Upper lobe of left lung (tissue), 6 donors: ENCODE measurements at regions not wholly inside any gene's neighbourhood (a gene's known extent, or its start where the extent isn't known, plus 50 kb on each side); places are given as distances from the start of the nearest gene placed in this dataset.

Experiments
- ATAC-seq, 2 donors: fragments of 200-7000 bp; cut with Tn5 transposase; one replicate each; pipeline ENCODE4 v1.9.1; 2022; ENCODE audit warnings: mild to moderate bottlenecking in 2 of 2, moderate library complexity in 2 of 2; ENCODE audit not compliant: low FRiP score in 2 of 2
- DNase-seq, 2 donors: peaks; one replicate each; pipeline ENCODE4 v3.0.0-alpha.2; 2019 to 2020
- H3K27ac ChIP-seq, 4 donors: fragments of 200-600 bp; sonication (generic); one replicate each; pipeline ENCODE4 v1.5.1; 2016 to 2019
- H3K27me3 ChIP-seq, 4 donors: fragments of 200-600 bp; sonication (generic); one replicate each; pipeline ENCODE4 v1.5.1; 2017 to 2019
- H3K36me3 ChIP-seq, 4 donors: fragments of 200-600 bp; sonication (generic); one replicate each; pipeline ENCODE4 v1.5.1; 2016 to 2019
- H3K4me1 ChIP-seq, 4 donors: fragments of 200-600 bp; sonication (generic); one replicate each; pipeline ENCODE4 v1.5.1; 2018 to 2019
- H3K4me3 ChIP-seq, 4 donors: fragments of 200-600 bp; sonication (generic); one replicate each; pipeline ENCODE4 v1.5.1; 2017 to 2019; ENCODE audit warnings: mild to moderate bottlenecking in 2 of 4, moderate library complexity in 1 of 4
- H3K9me3 ChIP-seq, 4 donors: fragments of 200-600 bp; sonication (generic); one replicate each; pipeline ENCODE4 v1.5.1; 2018 to 2019
- CTCF ChIP-seq, 6 experiments: fragments of 450-650 bp in 4 of 6; fragments of 200-600 bp in 2 of 6; sonication (generic) in 2 of 6; IDR thresholded peaks; one replicate each; pipeline ENCODE4 v1.5.1; 2016 to 2019; ENCODE audit warnings: antibody characterized with exemption in 6 of 6
- EP300 ChIP-seq, 4 donors: sonication (generic); formaldehyde crosslinking; IDR thresholded peaks; one replicate each; pipeline ENCODE4 v1.5.1; 2017; ENCODE audit warnings: antibody characterized with exemption in 4 of 4, control low read depth in 2 of 4
- POLR2A ChIP-seq, 4 donors: fragments of 450-650 bp; IDR thresholded peaks; one replicate each; pipeline ENCODE4 v1.5.1; 2016 to 2017; ENCODE audit warnings: antibody characterized with exemption in 4 of 4, mild to moderate bottlenecking in 2 of 4
- POLR2AphosphoS5 ChIP-seq, 2 donors: sonication (generic); formaldehyde crosslinking; IDR thresholded peaks; one replicate each; pipeline ENCODE4 v1.5.1; 2017; ENCODE audit warnings: antibody characterized with exemption in 2 of 2
- WGBS, 2 donors: methylation state at CpG; one replicate each; pipeline ENCODE4 v1.1.5; 2017 to 2018; 5-methylcytosine and 5-hydroxymethylcytosine counted together
- donor health status: DM: no; HTN: no; CAD: no; lungs with moderate emphysema.
- donor health status: DM: no; HTN: yes; CAD: no; lungs with severe emphysema.

- Histone ChIP-seq H3K4me3 (no peak overlapping the region), H3K4me1 (no peaks in the 10 kb centered on the region), H3K27ac (no peak overlapping the region), H3K36me3 (no peaks in the 10 kb centered on the region), H3K9me3 (no peaks in the 10 kb centered on the region), H3K27me3 (no peaks in the 10 kb centered on the region)
- TF ChIP-seq POLR2AphosphoS5 (IDR thresholded peaks at IDR 0.05) (no peak), POLR2A (IDR thresholded peaks at IDR 0.05) (no peak), CTCF (IDR thresholded peaks at IDR 0.05) (no peak), EP300 (IDR thresholded peaks at IDR 0.05) (no peak)
- DNase-seq: no peak
- 84 to 88% methylated on average over 5 of the region's 5 CpGs for WGBS, 2 donors
- ATAC-seq: no peak
These were observed 56.4 kb upstream of the TOM1L1 start for GRCh38 chr17:54844233-54844632.

- Histone ChIP-seq H3K4me1 (no peaks in the 10 kb centered on the region), H3K9me3 (no peaks in the 10 kb centered on the region), H3K27ac (no peak overlapping the region), H3K27me3 (no peaks in the 10 kb centered on the region), H3K36me3 (no peaks in the 10 kb centered on the region), H3K4me3 (no peak overlapping the region)
- no peak for ATAC-seq
- WGBS, 2 donors: 78 to 89% methylated on average over 2 of the region's 2 CpGs
- TF ChIP-seq CTCF (IDR thresholded peaks at IDR 0.05) (no peak), POLR2AphosphoS5 (IDR thresholded peaks at IDR 0.05) (no peak), EP300 (IDR thresholded peaks at IDR 0.05) (no peak), POLR2A (IDR thresholded peaks at IDR 0.05) (no peak)
- DNase-seq: no peak
These were observed 52.2 kb upstream of the TOM1L1 start for GRCh38 chr17:54848368-54848987.

GRCh38 chr17:54849660-54850059, 51.0 kb upstream of the TOM1L1 start:
- Histone ChIP-seq H3K4me3 (no peak overlapping the region), H3K36me3 (no peaks in the 10 kb centered on the region), H3K27ac (no peak overlapping the region), H3K27me3 (no peaks in the 10 kb centered on the region), H3K9me3 (no peaks in the 10 kb centered on the region), H3K4me1 (no peaks in the 10 kb centered on the region)
- DNase-seq (no peak), ATAC-seq (no peak)
- 86 to 89% methylated on average over 6 of the region's 6 CpGs for WGBS, 2 donors
- no peak for TF ChIP-seq POLR2AphosphoS5 (IDR thresholded peaks at IDR 0.05)
- no peak for TF ChIP-seq CTCF (IDR thresholded peaks at IDR 0.05)
- no peak for TF ChIP-seq EP300 (IDR thresholded peaks at IDR 0.05)
- no peak for TF ChIP-seq POLR2A (IDR thresholded peaks at IDR 0.05)
